Islet precursor cell (in vitro differentiated cells): ENCODE measurements at regions not wholly inside any gene's neighbourhood (a gene's known extent, or its start where the extent isn't known, plus 50 kb on each side); places are given as distances from the start of the nearest gene placed in this dataset.

Experiments
- DNase-seq: peaks from one replicate; pipeline ENCODE4 v3.0.0-alpha.2; 2018

- no peak for DNase-seq
Observed at GRCh38 chr9:28662675-28663074, 1089.4 kb upstream of the C9orf72 start.

GRCh38 chr9:28668158-28668557 is 1094.9 kb upstream of the C9orf72 start:
- DNase-seq = no peak

GRCh38 chr9:28671000-28671399 is 1097.7 kb upstream of the C9orf72 start:
- no peak for DNase-seq

- no peak for DNase-seq
Observed at GRCh38 chr9:28678097-28678496, 1104.8 kb upstream of the C9orf72 start.

- peak; percentile 58 for DNase-seq
Observed at GRCh38 chr9:28688172-28688571, 1114.9 kb upstream of the C9orf72 start.

- no peak for DNase-seq
Observed at GRCh38 chr9:28692012-28692411, 1118.7 kb upstream of the C9orf72 start.

- DNase-seq = no peak
Observed at GRCh38 chr9:28696960-28697359, 1123.7 kb upstream of the C9orf72 start.

- DNase-seq = no peak
Observed at GRCh38 chr9:28699632-28700031, 1126.4 kb upstream of the C9orf72 start.

GRCh38 chr9:28707616-28708015 is 1134.3 kb upstream of the C9orf72 start:
- DNase-seq = no peak

GRCh38 chr9:28714188-28714587 is 1140.9 kb upstream of the C9orf72 start:
- no peak for DNase-seq

- DNase-seq = no peak
Observed at GRCh38 chr9:28718226-28718625, 1144.9 kb upstream of the C9orf72 start.

GRCh38 chr9:28720746-28721145 is 1147.5 kb upstream of the C9orf72 start:
- no peak for DNase-seq

- no peak for DNase-seq
Observed at GRCh38 chr9:28730111-28730510, 1156.8 kb upstream of the C9orf72 start.

GRCh38 chr9:28735738-28736342 is 1162.6 kb upstream of the C9orf72 start:
- DNase-seq = no peak

GRCh38 chr9:28741459-28741858 is 1168.2 kb upstream of the C9orf72 start:
- no peak for DNase-seq

GRCh38 chr9:28747351-28747985 is 1174.2 kb upstream of the C9orf72 start:
- no peak for DNase-seq

- DNase-seq = no peak
Observed at GRCh38 chr9:28750136-28750535, 1176.9 kb upstream of the C9orf72 start.

GRCh38 chr9:28758341-28758740 is 1185.1 kb upstream of the C9orf72 start:
- no peak for DNase-seq

- no peak for DNase-seq
Observed at GRCh38 chr9:28758971-28759370, 1185.7 kb upstream of the C9orf72 start.

- no peak for DNase-seq
Observed at GRCh38 chr9:28762167-28762566, 1188.9 kb upstream of the C9orf72 start.

- DNase-seq = no peak
Observed at GRCh38 chr9:28764532-28764931, 1191.3 kb upstream of the C9orf72 start.

- no peak for DNase-seq
Observed at GRCh38 chr9:28770226-28770625, 1196.9 kb upstream of the C9orf72 start.

- DNase-seq = no peak
Observed at GRCh38 chr9:28770827-28771226, 1197.5 kb upstream of the C9orf72 start.

GRCh38 chr9:28774433-28775235 is 1201.4 kb upstream of the C9orf72 start:
- no peak for DNase-seq
